ENCODE measurements at regions not wholly inside any gene's neighbourhood (a gene's known extent, or its start where the extent isn't known, plus 50 kb on each side); places are given as distances from the start of the nearest gene placed in this dataset.

DNA sequence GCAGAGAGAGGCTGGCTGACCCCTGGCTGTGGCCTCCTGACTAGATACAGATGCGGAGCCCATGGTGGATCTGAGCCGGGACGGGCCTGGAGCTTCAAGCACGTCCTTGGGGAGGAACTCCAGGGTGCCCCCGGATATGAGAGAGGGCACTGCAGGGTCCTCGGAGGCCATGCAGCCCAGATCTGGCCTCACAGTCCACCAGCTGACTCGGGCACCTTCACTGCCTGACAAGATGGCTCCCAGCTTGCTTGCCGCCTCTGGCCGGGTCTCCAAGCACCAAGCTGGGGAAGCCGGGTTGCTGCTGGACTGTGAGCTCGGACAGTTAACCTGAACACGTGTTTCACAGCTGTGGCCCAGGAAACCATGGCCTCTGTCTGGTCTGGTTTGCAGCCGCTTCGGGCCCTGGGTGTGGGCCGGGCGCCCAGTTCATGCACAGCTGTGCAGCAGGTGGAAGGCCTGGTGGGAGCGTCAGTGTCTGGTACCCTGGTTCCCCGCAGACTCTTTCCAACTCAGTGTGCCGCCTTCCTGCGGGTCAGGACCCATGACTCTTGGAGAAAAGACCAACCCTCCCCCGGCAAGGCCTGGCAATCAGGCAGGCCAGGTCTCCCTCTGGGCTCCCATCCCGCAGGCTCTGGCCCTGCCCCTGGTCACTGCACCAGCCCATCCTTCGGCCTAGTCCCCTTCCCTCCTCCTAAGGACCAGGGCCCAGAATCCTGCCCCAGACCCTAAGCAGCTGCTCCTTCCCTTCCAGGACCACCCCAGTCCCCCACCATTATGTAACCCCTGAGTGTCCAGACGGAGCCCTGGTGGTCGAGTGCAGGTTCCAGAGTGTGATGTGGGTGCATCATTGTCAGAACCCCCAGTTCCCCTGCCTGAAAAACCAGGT is 74.6 kb upstream of the OTOS start:
- Histone ChIP-seq H3K27me3 (ENCODE audit: control insufficient read depth in 3 of 3, insufficient read depth in 3 of 3, low read length in 3 of 3) (peaks cover 0 to 11% (median 7%) of the 10 kb centered on the region in 3 donors), H3K36me3 (ENCODE audit: control insufficient read depth in 3 of 3, insufficient read depth in 3 of 3, low read length in 3 of 3) (no peaks in the 10 kb centered on the region), H3K27ac (ENCODE audit: low read depth, low read length) (no peak overlapping the region), H3K9me3 (ENCODE audit: control insufficient read depth in 3 of 3, low read length in 3 of 3) (no peaks in the 10 kb centered on the region), H3K9ac (ENCODE audit: low read depth in 1 of 3, low read length in 3 of 3) (no peak overlapping the region), H3K4me3 (ENCODE audit: low read length in 3 of 3) (no peak overlapping the region), H3K4me1 (ENCODE audit: control insufficient read depth in 3 of 3, insufficient read depth in 3 of 3, low read length in 3 of 3) (no peaks in the 10 kb centered on the region)

DNA sequence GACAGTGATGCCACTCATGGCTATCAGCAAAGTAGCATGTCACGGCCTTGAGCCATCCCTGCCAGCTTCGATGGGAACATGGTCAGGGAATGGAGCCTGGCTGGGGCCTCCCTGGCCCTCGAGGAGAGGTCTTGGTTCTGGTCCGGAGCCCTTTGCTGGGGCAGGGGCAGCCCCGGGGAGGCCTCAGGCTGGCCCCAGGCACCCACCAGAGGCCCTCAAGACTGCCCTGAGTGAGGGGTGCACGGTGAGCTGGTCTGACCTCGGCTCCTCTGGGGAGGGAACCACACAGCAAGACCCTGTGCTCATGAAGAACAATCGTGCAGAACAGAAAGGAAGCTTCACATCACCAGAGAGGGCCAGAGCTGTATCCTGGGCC is 75.2 kb upstream of the OTOS start:
- Histone ChIP-seq H3K27me3 (ENCODE audit: control insufficient read depth in 3 of 3, insufficient read depth in 3 of 3, low read length in 3 of 3) (peaks cover 0 to 11% (median 7%) of the 10 kb centered on the region in 3 donors), H3K36me3 (ENCODE audit: control insufficient read depth in 3 of 3, insufficient read depth in 3 of 3, low read length in 3 of 3) (no peaks in the 10 kb centered on the region), H3K27ac (ENCODE audit: low read depth, low read length) (no peak overlapping the region)

DNA sequence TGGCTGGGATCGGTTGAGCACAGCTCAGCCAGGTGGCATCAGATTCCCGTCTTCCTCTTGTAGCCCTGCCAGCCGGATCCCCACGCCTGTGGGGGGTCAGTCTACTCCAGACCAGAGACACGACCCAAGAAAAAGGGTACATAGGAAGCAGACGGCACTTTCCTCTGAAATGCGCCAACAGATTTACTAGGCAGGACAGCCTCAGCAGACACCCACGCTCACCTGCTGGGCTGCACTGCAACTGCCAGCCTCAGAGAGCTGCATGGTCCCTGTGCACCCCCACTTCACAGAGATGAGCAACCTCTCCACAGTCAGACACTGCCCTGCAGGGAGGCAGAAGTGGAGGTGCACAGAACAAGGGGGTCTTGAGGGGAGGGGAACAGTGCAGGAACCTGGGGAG is 75.7 kb upstream of the OTOS start:
- Histone ChIP-seq H3K36me3 (ENCODE audit: control insufficient read depth in 3 of 3, insufficient read depth in 3 of 3, low read length in 3 of 3) (no peaks in the 10 kb centered on the region), H3K4me1 (ENCODE audit: control insufficient read depth in 3 of 3, insufficient read depth in 3 of 3, low read length in 3 of 3) (no peaks in the 10 kb centered on the region), H3K27ac (ENCODE audit: low read depth, low read length) (no peak overlapping the region), H3K9ac (ENCODE audit: low read depth in 1 of 3, low read length in 3 of 3) (no peak overlapping the region), H3K27me3 (ENCODE audit: control insufficient read depth in 3 of 3, insufficient read depth in 3 of 3, low read length in 3 of 3) (peaks cover 0 to 11% (median 6%) of the 10 kb centered on the region in 3 donors), H3K9me3 (ENCODE audit: control insufficient read depth in 3 of 3, low read length in 3 of 3) (no peaks in the 10 kb centered on the region), H3K4me3 (ENCODE audit: low read length in 3 of 3) (no peak overlapping the region)

More for the DNA sequence above, 75.2 kb upstream of the OTOS start:
- Histone ChIP-seq H3K9me3 (ENCODE audit: control insufficient read depth in 3 of 3, low read length in 3 of 3) (no peaks in the 10 kb centered on the region), H3K4me1 (ENCODE audit: control insufficient read depth in 3 of 3, insufficient read depth in 3 of 3, low read length in 3 of 3) (no peaks in the 10 kb centered on the region), H3K9ac (ENCODE audit: low read depth in 1 of 3, low read length in 3 of 3) (no peak overlapping the region), H3K4me3 (ENCODE audit: low read length in 3 of 3) (no peak overlapping the region)

DNA sequence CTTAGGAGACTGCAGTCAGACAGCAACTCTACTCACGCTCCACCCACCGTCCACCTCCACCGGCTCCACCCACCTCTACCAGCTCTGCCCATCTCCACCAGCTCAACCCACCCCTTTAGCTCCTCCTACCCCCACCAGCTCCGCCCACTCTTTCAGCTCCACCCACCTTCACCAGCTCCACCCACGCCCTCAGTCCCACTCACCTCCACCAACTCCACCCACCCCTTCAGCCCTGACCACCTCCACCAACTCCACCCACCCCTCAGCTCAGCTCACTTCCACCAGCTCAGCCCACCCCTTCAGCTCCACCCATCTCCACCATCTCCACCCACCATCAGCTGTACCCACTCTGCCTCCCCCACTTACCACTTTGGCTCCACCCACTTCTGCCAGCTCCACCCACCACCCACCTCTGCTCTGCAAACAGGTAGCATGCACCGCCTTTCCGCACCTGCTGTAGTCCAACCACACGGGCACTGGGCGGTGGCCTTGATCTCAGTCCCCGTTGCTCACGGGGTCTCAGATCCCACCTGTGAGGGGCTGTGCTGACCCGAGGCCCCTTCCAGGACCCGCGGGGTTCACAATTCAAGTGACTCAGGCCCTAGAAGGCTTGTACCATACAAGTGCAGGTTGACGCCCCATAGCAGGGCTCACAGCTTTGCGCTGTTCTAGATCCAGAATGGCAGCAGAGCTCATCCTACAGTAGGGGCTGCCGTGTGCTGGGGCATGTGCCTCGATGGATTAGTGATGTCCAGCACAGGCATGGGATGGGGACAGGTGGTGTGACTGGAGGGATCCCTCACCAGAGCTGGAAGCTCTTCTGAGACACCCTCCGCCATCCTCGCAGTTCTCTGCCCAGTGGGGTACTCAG is 77.2 kb upstream of the OTOS start:
- Histone ChIP-seq H3K9ac (ENCODE audit: low read depth in 1 of 3, low read length in 3 of 3) (no peak overlapping the region), H3K27ac (ENCODE audit: low read depth, low read length) (no peak overlapping the region), H3K9me3 (ENCODE audit: control insufficient read depth in 3 of 3, low read length in 3 of 3) (no peaks in the 10 kb centered on the region), H3K4me3 (ENCODE audit: low read length in 3 of 3) (no peak overlapping the region), H3K4me1 (ENCODE audit: control insufficient read depth in 3 of 3, insufficient read depth in 3 of 3, low read length in 3 of 3) (no peaks in the 10 kb centered on the region), H3K27me3 (ENCODE audit: control insufficient read depth in 3 of 3, insufficient read depth in 3 of 3, low read length in 3 of 3) (peaks cover 0 to 11% (median 0%) of the 10 kb centered on the region in 3 donors), H3K36me3 (ENCODE audit: control insufficient read depth in 3 of 3, insufficient read depth in 3 of 3, low read length in 3 of 3) (no peaks in the 10 kb centered on the region)

DNA sequence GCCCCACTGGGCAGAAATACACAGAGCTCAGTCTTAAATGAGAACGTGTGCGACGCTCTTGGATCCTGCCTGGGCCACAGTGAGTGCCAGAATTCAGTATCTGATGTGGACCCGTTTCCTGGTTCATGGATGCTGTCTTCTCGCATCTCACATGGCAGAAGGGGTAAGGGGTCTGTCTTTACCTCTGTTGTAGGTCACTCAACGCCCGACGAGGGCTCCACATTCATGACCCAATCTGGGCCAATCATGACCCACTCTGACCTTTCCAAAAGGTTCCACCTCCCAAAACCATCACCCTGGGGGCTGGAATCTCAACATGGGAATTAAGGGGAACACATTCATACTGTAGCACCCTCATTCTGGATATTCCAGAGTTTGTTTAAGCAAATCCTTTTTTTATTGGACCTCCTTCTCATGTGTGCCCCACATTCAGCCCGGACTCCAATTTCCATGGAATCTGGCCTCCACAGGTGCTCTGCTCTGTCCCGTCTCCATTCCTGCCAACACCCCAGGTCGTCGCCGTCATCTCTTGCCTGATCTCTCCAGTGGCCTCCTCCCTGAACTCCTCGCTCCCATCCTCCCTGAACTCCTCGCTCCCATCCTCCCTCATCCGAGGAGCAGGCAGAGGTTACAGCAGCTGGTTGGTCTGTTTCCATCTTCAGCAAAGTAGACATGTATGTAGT is 78.9 kb upstream of the OTOS start:
- Histone ChIP-seq H3K9ac (ENCODE audit: low read depth in 1 of 3, low read length in 3 of 3) (no peak overlapping the region), H3K27me3 (ENCODE audit: control insufficient read depth in 3 of 3, insufficient read depth in 3 of 3, low read length in 3 of 3) (peaks cover 0 to 9% (median 0%) of the 10 kb centered on the region in 3 donors), H3K27ac (ENCODE audit: low read depth, low read length) (no peak overlapping the region), H3K4me1 (ENCODE audit: control insufficient read depth in 3 of 3, insufficient read depth in 3 of 3, low read length in 3 of 3) (no peaks in the 10 kb centered on the region), H3K9me3 (ENCODE audit: control insufficient read depth in 3 of 3, low read length in 3 of 3) (no peaks in the 10 kb centered on the region), H3K36me3 (ENCODE audit: control insufficient read depth in 3 of 3, insufficient read depth in 3 of 3, low read length in 3 of 3) (no peaks in the 10 kb centered on the region), H3K4me3 (ENCODE audit: low read length in 3 of 3) (no peak overlapping the region)

DNA sequence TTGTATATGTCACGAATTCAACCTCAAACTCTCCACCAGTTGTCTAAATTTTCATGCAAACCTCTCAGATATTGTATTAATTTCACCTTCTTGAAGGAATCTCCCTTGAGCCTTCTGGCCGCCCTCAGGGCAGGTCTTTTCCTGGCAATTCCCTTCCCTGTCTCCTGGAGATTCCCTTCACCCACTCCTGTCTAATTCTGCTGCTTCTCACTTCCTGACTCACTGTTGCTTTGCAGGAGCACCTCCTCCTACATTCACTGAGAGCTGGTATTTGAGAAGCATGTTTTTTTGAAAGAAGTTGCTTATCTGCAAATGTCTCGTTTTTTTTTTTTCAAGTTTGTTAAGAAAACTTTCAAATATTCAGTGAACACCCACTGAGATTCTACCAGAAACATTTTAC is 79.9 kb upstream of the OTOS start:
- no peak overlapping the region for H3K4me3 ChIP-seq (ENCODE audit: low read length in 3 of 3)
- H3K4me1 ChIP-seq (ENCODE audit: control insufficient read depth in 3 of 3, insufficient read depth in 3 of 3, low read length in 3 of 3) = no peaks in the 10 kb centered on the region
- H3K27me3 ChIP-seq (ENCODE audit: control insufficient read depth in 3 of 3, insufficient read depth in 3 of 3, low read length in 3 of 3) = peaks cover 0 to 12% (median 0%) of the 10 kb centered on the region in 3 donors
- no peaks in the 10 kb centered on the region for H3K36me3 ChIP-seq (ENCODE audit: control insufficient read depth in 3 of 3, insufficient read depth in 3 of 3, low read length in 3 of 3)
- H3K9ac ChIP-seq (ENCODE audit: low read depth in 1 of 3, low read length in 3 of 3) = no peak overlapping the region
- H3K27ac ChIP-seq (ENCODE audit: low read depth, low read length) = no peak overlapping the region
- no peaks in the 10 kb centered on the region for H3K9me3 ChIP-seq (ENCODE audit: control insufficient read depth in 3 of 3, low read length in 3 of 3)

DNA sequence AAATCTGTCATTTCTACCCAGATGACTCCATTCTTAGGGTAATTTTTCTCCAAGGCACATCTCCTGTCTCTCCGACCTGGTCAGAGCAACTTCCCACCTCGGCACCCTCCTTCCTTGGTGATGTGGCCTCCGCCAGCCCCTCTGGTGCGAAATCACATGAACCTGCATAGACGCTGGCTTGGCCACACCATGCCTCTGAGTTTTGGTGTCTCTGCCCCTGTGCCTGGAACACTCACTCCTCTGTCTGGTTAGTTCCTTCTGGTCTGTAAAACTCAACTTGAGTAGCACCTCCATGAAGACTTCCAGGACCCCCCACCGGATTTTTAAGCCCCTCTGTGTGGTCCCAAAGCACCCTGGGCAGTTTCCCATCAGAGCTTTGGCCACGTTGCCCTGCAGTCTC is 83.2 kb upstream of the OTOS start:
- Histone ChIP-seq H3K4me3 (ENCODE audit: low read length in 3 of 3) (no peak overlapping the region), H3K27me3 (ENCODE audit: control insufficient read depth in 3 of 3, insufficient read depth in 3 of 3, low read length in 3 of 3) (peaks cover 0 to 4% (median 0%) of the 10 kb centered on the region in 3 donors), H3K27ac (ENCODE audit: low read depth, low read length) (no peak overlapping the region), H3K36me3 (ENCODE audit: control insufficient read depth in 3 of 3, insufficient read depth in 3 of 3, low read length in 3 of 3) (no peaks in the 10 kb centered on the region), H3K9ac (ENCODE audit: low read depth in 1 of 3, low read length in 3 of 3) (no peak overlapping the region), H3K9me3 (ENCODE audit: control insufficient read depth in 3 of 3, low read length in 3 of 3) (no peaks in the 10 kb centered on the region), H3K4me1 (ENCODE audit: control insufficient read depth in 3 of 3, insufficient read depth in 3 of 3, low read length in 3 of 3) (peaks cover 0 to 17% (median 17%) of the 10 kb centered on the region in 3 donors)

DNA sequence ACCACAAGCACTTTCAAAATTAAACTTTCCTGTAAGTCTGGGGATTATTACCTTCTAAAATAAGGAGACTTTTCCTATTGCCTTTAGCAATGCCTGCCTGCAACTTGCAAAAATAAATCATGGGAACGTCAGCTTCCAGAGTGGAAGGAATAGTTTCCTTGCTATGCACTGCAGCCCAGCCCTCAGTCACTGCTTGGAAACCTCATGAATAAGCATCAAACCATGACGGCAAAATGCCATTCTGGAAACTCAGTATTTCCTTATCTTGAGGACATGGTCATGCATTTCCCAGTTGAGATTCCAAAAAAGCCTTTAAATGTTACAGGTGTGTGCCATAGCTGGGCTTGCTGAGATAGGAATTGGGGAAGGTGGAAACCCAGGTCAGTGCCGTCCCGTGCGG is 84.2 kb upstream of the OTOS start:
- Histone ChIP-seq H3K27me3 (ENCODE audit: control insufficient read depth in 3 of 3, insufficient read depth in 3 of 3, low read length in 3 of 3) (peaks cover 0 to 4% (median 0%) of the 10 kb centered on the region in 3 donors), H3K4me3 (ENCODE audit: low read length in 3 of 3) (no peak overlapping the region), H3K27ac (ENCODE audit: low read depth, low read length) (no peak overlapping the region), H3K36me3 (ENCODE audit: control insufficient read depth in 3 of 3, insufficient read depth in 3 of 3, low read length in 3 of 3) (no peaks in the 10 kb centered on the region), H3K9ac (ENCODE audit: low read depth in 1 of 3, low read length in 3 of 3) (no peak overlapping the region), H3K9me3 (ENCODE audit: control insufficient read depth in 3 of 3, low read length in 3 of 3) (peaks cover 0 to 5% (median 0%) of the 10 kb centered on the region in 3 donors), H3K4me1 (ENCODE audit: control insufficient read depth in 3 of 3, insufficient read depth in 3 of 3, low read length in 3 of 3) (peaks cover 0 to 17% (median 17%) of the 10 kb centered on the region in 3 donors)

DNA sequence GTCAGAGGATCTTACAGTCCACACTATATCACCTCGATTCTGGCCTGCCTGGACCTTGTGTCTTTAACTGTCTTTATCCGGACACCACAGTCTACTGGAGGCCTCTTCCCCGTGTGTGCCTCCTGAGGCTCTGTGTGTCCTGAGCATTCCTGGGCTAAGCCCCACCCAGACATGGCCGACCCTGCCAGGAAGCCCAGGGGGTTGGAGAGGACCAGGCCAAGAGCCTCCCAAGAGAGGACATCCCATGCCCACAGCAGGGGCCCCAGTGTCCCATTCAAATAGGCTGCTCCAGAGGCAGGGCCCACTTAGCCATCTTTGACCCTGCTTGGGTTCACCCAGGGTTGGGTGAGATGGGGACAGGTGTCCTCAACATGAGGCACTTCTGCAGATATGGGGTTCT is 84.7 kb upstream of the OTOS start:
- Histone ChIP-seq H3K27me3 (ENCODE audit: control insufficient read depth in 3 of 3, insufficient read depth in 3 of 3, low read length in 3 of 3) (peaks cover 0 to 4% (median 0%) of the 10 kb centered on the region in 3 donors), H3K9ac (ENCODE audit: low read depth in 1 of 3, low read length in 3 of 3) (no peak overlapping the region), H3K27ac (ENCODE audit: low read depth, low read length) (no peak overlapping the region)

More for the DNA sequence above, 84.7 kb upstream of the OTOS start:
- Histone ChIP-seq H3K9me3 (ENCODE audit: control insufficient read depth in 3 of 3, low read length in 3 of 3) (peaks cover 0 to 5% (median 0%) of the 10 kb centered on the region in 3 donors), H3K4me1 (ENCODE audit: control insufficient read depth in 3 of 3, insufficient read depth in 3 of 3, low read length in 3 of 3) (peaks cover 0 to 17% (median 17%) of the 10 kb centered on the region in 3 donors), H3K36me3 (ENCODE audit: control insufficient read depth in 3 of 3, insufficient read depth in 3 of 3, low read length in 3 of 3) (no peaks in the 10 kb centered on the region), H3K4me3 (ENCODE audit: low read length in 3 of 3) (no peak overlapping the region)
